Panc1 (cell line): ENCODE measurements at regions not wholly inside any gene's neighbourhood (a gene's known extent, or its start where the extent isn't known, plus 50 kb on each side); places are given as distances from the start of the nearest gene placed in this dataset.

Experiments used
- POLR2AphosphoS5 ChIP-seq: IDR thresholded peaks from 2 replicates; pipeline ENCODE4 v1.6.1; 2012; ENCODE audit warnings: mild to moderate bottlenecking, low read depth, low read length, moderate library complexity
- TF ChIP-seq, protein P1 (sequence below), 2 experiments: IDR thresholded peaks; 2 replicates each; pipeline ENCODE4 v1.6.1; 2011 to 2012; ENCODE audit warnings: low read depth in 2 of 2, control low read depth in 1 of 2, low read length in 1 of 2, mild to moderate bottlenecking in 1 of 2, moderate library complexity in 1 of 2; ENCODE audit not compliant: insufficient read depth in 1 of 2
- TF ChIP-seq, protein P2 (sequence below): fragments of 450-650 bp; IDR thresholded peaks from 2 replicates; pipeline ENCODE4 v1.5.1; 2017; ENCODE audit warnings: mild to moderate bottlenecking

GRCh38 chr2:128835342-128835855, 516.7 kb upstream of the HS6ST1 start:
- TF ChIP-seq, protein P1, sequence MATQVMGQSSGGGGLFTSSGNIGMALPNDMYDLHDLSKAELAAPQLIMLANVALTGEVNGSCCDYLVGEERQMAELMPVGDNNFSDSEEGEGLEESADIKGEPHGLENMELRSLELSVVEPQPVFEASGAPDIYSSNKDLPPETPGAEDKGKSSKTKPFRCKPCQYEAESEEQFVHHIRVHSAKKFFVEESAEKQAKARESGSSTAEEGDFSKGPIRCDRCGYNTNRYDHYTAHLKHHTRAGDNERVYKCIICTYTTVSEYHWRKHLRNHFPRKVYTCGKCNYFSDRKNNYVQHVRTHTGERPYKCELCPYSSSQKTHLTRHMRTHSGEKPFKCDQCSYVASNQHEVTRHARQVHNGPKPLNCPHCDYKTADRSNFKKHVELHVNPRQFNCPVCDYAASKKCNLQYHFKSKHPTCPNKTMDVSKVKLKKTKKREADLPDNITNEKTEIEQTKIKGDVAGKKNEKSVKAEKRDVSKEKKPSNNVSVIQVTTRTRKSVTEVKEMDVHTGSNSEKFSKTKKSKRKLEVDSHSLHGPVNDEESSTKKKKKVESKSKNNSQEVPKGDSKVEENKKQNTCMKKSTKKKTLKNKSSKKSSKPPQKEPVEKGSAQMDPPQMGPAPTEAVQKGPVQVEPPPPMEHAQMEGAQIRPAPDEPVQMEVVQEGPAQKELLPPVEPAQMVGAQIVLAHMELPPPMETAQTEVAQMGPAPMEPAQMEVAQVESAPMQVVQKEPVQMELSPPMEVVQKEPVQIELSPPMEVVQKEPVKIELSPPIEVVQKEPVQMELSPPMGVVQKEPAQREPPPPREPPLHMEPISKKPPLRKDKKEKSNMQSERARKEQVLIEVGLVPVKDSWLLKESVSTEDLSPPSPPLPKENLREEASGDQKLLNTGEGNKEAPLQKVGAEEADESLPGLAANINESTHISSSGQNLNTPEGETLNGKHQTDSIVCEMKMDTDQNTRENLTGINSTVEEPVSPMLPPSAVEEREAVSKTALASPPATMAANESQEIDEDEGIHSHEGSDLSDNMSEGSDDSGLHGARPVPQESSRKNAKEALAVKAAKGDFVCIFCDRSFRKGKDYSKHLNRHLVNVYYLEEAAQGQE (IDR thresholded peaks at IDR 0.05; ENCODE audit: insufficient read depth in 1 of 2, low read depth in 2 of 2, low read length in 1 of 2): no peak
- TF ChIP-seq, protein P2, sequence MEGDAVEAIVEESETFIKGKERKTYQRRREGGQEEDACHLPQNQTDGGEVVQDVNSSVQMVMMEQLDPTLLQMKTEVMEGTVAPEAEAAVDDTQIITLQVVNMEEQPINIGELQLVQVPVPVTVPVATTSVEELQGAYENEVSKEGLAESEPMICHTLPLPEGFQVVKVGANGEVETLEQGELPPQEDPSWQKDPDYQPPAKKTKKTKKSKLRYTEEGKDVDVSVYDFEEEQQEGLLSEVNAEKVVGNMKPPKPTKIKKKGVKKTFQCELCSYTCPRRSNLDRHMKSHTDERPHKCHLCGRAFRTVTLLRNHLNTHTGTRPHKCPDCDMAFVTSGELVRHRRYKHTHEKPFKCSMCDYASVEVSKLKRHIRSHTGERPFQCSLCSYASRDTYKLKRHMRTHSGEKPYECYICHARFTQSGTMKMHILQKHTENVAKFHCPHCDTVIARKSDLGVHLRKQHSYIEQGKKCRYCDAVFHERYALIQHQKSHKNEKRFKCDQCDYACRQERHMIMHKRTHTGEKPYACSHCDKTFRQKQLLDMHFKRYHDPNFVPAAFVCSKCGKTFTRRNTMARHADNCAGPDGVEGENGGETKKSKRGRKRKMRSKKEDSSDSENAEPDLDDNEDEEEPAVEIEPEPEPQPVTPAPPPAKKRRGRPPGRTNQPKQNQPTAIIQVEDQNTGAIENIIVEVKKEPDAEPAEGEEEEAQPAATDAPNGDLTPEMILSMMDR: no peak
- no peak for TF ChIP-seq POLR2AphosphoS5
